UCSD-AML1 (cell line): ENCODE measurements at regions not wholly inside any gene's neighbourhood (a gene's known extent, or its start where the extent isn't known, plus 50 kb on each side); places are given as distances from the start of the nearest gene placed in this dataset.
"Not testable (repeated sequence)": the region's sequence is repeated elsewhere in the genome, so short reads cannot be mapped to it uniquely, and the experiment has no call there.

Source experiments
- DNase-seq: peaks from one replicate; lab custom pipeline; 2025; ENCODE audit not compliant: unreplicated experiment; lab: John Stamatoyannopoulos, UW

DNA sequence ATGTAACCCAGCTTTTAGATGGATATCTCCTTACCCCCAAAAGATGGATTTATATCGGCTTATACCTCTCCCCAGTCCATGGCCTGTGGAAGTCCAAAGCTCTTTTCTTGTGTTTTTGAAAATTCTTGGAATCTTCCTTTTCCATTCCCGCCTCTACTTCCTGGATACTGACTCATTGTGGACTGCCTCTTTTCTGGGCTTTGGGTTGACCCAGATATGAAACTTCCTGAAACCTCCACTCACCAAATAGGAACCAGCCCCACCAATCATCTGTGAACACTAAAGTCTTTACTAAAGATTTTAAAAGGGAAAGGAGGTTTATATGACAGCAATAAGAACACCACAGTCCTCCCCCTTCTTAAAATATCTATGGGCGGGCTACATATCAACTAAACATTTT, 163.4 kb upstream of the SYN3 start:
- no peak for DNase-seq

GRCh38 chr22:33220476-33221080, 162.4 kb upstream of the SYN3 start:
- DNase-seq = no peak

GRCh38 chr22:33219648-33220384, 161.6 kb upstream of the SYN3 start:
- no peak for DNase-seq

DNA sequence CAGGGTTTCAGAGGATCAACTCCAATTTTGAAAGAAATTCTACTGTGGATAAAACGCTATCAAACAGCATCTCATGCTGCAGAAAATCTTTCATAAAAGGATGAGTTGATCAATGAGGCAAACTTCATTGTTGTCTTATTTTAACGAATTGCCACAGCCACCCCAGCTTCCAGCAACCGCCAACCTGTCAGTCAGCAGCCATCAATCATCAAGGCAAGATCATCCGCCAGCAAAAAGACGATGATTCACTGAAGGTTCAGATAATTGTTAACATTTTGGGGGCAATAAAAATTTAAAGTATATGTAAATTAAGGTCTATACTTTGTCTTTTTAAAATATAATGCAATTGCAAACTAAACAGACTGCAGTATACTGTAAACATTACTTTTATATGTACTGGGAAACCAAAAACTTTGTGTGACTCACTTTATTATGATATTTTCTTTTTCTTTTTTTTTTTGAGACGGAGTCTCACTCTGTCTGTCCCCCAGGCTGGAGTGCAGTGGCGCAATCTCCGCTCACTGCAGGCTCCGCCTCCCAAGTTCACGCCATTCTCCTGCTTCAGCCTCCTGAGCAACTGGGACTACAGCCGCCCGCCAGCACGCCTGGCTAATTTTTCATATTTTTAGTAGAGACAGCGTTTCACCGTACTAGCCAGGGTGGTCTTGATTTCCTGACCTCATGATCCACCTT, 155.3 kb upstream of the SYN3 start:
- no peak for DNase-seq

GRCh38 chr22:33209930-33210784, 152.0 kb upstream of the SYN3 start:
- peak; percentile 15 for DNase-seq

DNA sequence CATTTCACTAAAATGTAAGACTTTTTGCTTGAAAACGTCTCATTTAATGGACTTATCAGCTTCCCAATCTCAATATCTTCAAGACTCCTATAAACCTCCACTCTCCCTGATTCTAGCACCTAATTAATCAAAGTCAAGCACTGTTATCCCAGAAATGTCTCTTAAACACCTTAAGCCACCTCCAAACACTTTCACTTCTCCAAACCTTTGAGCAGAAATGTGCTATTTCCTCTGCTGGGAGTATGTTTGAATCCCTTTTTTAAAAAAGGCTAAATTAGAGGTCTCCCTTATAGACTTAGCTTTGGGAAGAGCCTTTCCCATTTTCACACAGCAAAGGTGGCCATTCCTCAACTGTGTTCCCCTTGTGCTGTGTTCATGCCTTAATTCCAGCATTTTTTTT, 146.2 kb upstream of the SYN3 start:
- no peak for DNase-seq

- DNase-seq = no peak
These were observed 144.3 kb upstream of the SYN3 start for GRCh38 chr22:33202455-33202854.

- no peak for DNase-seq
These were observed 136.4 kb upstream of the SYN3 start for GRCh38 chr22:33194529-33195077.

- no peak for DNase-seq
These were observed 134.0 kb upstream of the SYN3 start for GRCh38 chr22:33192156-33192555.

- DNase-seq = no peak
These were observed 130.1 kb upstream of the SYN3 start for GRCh38 chr22:33188326-33188725.

GRCh38 chr22:33186816-33187215, 128.6 kb upstream of the SYN3 start:
- no peak for DNase-seq

DNA sequence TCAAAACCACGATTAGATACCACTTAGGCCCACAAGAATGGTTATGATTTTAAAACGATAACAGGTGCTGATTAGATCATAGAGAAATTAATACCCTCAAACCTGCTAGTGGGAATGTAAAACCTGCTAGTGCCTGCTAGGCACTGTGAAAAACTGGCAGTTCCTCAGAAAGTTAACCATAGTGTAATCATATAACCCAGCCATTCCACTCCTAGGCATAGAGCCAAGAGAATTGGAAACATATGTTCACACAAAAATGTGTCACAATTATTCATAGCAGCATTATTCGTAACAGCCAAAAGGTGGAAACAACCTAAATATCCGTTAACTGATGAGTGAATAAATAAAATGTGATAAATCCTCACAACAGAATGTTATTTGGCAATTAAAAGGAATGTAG, 122.2 kb upstream of the SYN3 start:
- no peak for DNase-seq

GRCh38 chr22:33167998-33168790, 110.0 kb upstream of the SYN3 start:
- DNase-seq = no peak

DNA sequence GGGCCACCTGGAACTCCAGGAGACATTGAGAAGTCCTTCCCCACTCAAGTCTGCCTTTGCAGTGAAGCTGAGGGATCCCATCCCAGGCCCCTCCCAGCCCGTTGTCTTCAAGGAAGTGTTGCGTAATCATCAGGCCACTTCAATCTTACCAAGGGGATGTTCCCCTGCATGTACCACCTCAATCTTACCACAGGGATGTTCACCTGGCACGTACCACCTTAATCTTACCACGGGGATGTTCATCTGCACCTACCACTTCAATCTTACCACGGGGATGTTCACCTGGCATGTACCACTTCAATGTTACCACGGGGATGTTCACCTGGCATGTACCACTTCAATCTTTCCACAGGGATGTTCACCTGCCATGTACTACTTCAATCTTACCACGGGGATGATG, 108.0 kb upstream of the SYN3 start:
- no peak for DNase-seq

DNA sequence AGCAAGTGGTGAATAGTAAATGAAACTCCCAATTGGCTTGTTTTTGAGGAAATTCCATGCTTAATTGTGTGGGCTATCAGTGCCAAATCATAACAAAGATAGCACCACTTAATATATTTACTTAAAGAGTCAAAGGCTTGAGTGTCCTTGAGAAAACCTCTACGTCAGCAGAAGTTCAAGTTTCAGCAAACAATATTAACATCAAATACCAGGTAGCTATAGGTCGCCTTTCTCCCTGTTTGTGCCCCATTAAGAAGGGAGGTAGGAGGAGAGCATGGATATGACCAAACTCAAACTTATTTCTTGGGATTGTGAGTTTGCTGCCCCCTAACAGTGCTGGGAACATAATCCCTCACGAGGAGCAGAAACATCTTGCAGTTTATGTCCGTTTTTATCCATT, 105.6 kb upstream of the SYN3 start:
- no peak for DNase-seq

DNA sequence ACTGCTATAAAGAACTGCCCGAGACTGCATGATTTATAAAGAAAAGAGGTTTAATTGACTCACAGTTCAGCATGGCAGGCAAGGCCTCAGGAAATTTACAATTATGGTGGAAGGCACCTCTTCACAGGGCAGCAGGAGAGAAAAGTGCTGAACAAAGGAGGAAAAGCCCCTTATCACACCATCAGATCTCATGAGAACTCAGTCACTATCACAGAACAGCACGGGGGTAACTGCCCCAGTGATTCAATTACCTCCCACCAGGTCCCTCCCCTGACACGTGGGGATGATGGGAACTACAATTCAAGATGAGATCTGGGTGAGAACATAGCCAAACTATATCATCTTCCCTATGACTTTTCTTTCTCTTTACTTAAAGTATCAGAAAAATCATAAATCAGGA, 104.0 kb upstream of the SYN3 start:
- no peak for DNase-seq

GRCh38 chr22:33160525-33160924, 102.3 kb upstream of the SYN3 start:
- no peak for DNase-seq

- DNase-seq = not testable (repeated sequence)
These were observed 96.8 kb upstream of the SYN3 start for GRCh38 chr22:33154967-33155366.

DNA sequence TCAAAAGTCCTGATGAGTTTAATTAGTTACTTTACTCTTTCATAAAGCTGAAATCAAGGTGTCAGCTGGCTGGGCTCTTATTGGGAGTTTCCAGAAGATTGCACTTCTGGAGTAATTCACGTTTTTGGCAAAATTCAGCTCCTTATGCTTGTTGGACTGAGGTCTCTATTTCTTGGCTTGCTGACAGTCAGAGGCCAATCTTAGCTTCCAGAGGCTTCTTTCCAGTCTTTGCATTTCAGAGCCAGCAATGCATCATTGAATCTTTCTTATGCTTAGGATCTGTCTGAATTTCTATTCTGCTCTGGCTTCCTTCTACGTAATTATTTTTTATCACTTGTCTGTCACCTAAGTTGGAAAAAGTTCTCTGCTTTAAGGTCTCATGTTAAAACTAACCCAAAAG, 91.4 kb upstream of the SYN3 start:
- no peak for DNase-seq

DNA sequence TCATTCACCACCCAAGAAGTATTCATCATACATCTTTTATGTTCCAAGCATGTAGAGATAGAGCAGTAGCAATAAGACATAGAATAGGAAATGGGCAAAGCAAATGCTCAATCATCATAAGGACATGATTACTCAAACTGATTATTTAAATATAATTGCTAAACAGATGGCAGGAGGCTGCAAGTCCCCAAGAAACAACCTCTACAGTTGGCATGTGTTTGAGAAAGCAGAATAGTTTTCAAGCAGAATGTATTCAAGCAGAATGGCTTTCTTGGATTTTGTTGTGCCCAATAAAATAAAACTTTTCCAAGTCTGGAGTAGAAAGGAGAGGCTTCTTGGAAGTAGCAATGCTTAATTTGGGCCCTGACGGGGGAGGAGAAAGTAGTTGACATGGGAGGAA, 86.5 kb upstream of the SYN3 start:
- no peak for DNase-seq
